RPMI7951 (cell line): ENCODE measurements at regions not wholly inside any gene's neighbourhood (a gene's known extent, or its start where the extent isn't known, plus 50 kb on each side); places are given as distances from the start of the nearest gene placed in this dataset.
"Not testable (repeated sequence)": the region's sequence is repeated elsewhere in the genome, so short reads cannot be mapped to it uniquely, and the experiment has no call there.

Experiments
- DNase-seq: peaks from one replicate; pipeline ENCODE4 v3.0.0-alpha.2; 2012; ENCODE audit warnings: low read depth

DNA sequence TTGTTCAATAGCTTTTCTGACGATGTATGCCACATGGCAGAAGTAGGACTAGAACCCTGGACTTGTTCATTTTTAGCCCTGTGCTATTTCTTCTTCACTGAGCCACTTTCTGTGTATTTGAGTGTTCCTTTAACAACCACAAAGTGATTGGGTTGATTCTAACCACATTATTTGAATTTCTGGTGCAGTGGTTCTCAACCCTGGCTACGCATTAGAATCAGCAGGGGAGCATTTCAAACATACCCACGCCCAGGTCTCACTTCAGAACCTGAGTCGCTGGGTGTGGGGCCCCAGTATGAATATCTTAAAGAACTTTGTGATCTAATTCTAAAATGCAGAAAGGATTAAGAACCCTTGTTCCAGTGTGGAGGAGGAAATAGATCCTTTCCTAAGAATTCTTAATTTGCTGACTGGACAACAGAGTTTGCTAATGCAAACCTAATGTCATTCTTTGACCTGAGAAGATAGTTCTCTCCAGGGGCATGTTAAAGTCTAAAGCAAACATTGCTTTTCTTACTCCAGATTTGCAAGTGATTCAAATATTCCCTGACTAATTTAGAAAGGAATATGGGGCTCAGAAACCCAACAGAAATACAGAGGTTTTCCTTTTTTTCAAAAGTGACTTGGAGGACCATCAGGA lies 75.4 kb upstream of the GDNF start:
- DNase-seq = no peak

GRCh38 chr5:37909610-37910266 lies 69.9 kb upstream of the GDNF start:
- DNase-seq = not testable (repeated sequence)

GRCh38 chr5:37906416-37906815 lies 66.6 kb upstream of the GDNF start:
- no peak for DNase-seq

GRCh38 chr5:37905230-37905629 lies 65.4 kb upstream of the GDNF start:
- no peak for DNase-seq

DNA sequence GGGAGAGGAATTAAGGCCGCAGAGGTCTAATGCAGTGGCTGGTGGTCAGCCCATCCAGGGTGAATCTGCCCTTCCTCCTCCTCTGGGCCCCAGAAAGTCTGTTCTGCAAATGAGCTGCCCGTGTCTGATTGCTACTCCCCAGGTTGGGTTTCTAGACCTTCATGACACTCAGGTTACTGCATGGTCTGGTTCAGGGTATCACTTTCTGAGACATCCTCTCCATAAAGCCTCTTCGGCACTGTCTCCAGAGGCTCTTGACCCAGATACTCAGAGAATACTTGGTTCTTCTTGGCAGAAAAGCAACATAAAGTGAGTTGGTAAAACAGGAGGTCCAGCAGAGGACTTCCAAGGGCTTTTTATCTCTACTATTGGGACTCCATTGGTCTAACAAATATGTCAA lies 62.5 kb upstream of the GDNF start:
- no peak for DNase-seq

DNA sequence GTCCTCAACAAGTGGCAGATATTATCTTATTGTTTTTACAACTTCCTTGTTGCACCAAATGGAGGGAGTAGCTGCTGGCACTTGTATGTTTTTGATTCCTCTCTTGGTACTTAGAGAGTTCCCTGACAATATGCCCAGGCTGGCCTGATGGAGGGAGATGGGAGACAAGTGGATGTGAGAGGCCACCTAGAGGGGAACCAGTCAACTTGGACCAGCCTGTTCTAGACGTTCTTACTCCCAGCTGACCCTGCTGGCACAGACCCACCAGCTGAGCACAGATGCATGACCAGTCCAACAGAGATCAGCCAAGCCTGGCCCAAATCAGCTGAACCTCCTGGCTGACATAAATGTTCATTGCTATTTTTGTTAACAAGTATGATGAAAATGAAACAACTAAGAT lies 60.9 kb upstream of the GDNF start:
- DNase-seq = peak; percentile 86

DNA sequence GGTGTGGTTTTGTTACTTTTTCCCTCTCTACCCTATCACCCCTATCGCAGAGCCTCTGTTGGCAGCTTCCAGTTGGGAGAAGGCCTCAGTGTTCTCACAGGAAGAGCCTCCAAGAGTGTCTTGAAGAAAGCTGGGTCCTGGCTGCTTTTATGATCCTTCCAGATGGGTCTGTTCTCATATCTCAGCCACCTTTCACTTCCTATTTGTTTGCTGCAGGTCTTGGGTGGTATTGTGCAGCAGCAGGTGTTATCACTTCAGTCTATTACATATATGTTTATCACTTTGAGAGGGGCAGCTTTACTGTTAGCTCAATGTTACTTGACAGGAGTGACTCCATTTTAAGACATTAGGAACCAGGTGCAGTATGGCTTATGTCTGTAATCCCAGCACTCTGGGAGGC lies 59.2 kb upstream of the GDNF start:
- DNase-seq = no peak

GRCh38 chr5:37896159-37896558 lies 56.3 kb upstream of the GDNF start:
- peak; percentile 11 for DNase-seq

- no peak for DNase-seq
Observed at GRCh38 chr5:37893434-37894134, 53.7 kb upstream of the GDNF start.

DNA sequence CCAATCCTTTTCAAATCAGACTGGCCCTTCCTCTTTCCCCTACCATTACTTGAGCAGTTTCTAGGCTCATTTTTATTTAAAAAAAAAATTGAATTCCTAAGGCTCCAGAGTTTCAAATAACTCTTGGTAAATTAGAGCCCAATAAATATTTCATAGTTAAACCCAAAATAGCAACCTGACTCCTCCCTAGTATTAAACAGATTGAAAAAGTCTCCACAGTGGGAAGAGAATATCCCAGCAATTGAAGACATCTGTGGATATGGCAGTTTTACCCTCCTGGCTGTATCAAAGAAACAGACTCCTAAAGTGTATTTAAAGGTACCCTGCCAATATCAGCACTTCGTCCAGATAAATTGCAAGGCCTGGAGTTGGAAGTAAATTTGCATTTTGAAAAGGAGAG lies 52.7 kb upstream of the GDNF start:
- DNase-seq = no peak

- DNase-seq = no peak
Observed at GRCh38 chr5:37891832-37892231, 52.0 kb upstream of the GDNF start.

GRCh38 chr5:37889612-37890317 lies 49.9 kb upstream of the GDNF start:
- DNase-seq = peak; percentile 99
